Prostate gland (tissue), 2 donors: ENCODE measurements at regions not wholly inside any gene's neighbourhood (a gene's known extent, or its start where the extent isn't known, plus 50 kb on each side); places are given as distances from the start of the nearest gene placed in this dataset.

Source experiments
- POLR2A ChIP-seq: fragments of 450-650 bp; IDR thresholded peaks from one replicate; pipeline ENCODE4 v1.6.1; 2016; ENCODE audit warnings: antibody characterized with exemption, mild to moderate bottlenecking
- TF ChIP-seq, protein P1 (sequence below), 4 experiments: fragments of 200-600 bp in 2 of 4; fragments of 450-650 bp in 2 of 4; sonication (generic) in 2 of 4; IDR thresholded peaks; 1 replicate in 3 of 4; 2 replicates in 1 of 4; pipeline ENCODE4 v1.5.1; 2016 to 2019; ENCODE audit warnings: antibody characterized with exemption in 4 of 4, mild to moderate bottlenecking in 2 of 4, moderate library complexity in 2 of 4

DNA sequence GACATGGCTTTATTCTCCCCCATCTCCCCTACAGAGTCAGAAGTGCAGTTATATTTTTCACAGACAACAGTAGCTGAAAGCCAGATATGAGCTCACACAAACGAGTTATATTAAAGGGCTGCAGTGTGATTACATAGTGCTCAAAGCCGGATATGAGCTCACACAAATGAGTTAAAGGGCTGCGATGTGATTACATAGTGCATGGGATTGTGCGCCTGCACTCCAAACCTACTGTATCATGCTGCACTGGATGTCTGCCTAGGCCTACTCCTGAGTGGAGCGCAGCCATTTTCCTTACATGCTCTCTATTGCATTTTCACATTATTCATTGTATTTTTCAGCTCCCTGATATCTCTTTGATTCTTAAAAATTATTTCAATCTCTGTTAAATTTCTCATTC, 414.6 kb upstream of the LARGE1 start:
- TF ChIP-seq, protein P1, sequence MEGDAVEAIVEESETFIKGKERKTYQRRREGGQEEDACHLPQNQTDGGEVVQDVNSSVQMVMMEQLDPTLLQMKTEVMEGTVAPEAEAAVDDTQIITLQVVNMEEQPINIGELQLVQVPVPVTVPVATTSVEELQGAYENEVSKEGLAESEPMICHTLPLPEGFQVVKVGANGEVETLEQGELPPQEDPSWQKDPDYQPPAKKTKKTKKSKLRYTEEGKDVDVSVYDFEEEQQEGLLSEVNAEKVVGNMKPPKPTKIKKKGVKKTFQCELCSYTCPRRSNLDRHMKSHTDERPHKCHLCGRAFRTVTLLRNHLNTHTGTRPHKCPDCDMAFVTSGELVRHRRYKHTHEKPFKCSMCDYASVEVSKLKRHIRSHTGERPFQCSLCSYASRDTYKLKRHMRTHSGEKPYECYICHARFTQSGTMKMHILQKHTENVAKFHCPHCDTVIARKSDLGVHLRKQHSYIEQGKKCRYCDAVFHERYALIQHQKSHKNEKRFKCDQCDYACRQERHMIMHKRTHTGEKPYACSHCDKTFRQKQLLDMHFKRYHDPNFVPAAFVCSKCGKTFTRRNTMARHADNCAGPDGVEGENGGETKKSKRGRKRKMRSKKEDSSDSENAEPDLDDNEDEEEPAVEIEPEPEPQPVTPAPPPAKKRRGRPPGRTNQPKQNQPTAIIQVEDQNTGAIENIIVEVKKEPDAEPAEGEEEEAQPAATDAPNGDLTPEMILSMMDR (IDR thresholded peaks at IDR 0.05): no peak
- no peak for TF ChIP-seq POLR2A
